ENCODE measurements at regions not wholly inside any gene's neighbourhood (a gene's known extent, or its start where the extent isn't known, plus 50 kb on each side); places are given as distances from the start of the nearest gene placed in this dataset.

GRCh38 chr20:22352019-22352418 lies 232.4 kb downstream of the FOXA2 start:
- Histone ChIP-seq H3K4me2 (replicated peaks; ENCODE audit: extremely low read depth, low read length, poor library complexity, severe bottlenecking) (no peak overlapping the region), H4K20me1 (ENCODE audit: insufficient read depth, low read length) (no peaks in the 10 kb centered on the region), H3K27ac (ENCODE audit: low read depth in 1 of 2, low read length in 2 of 2) (no peak overlapping the region), H2AFZ (ENCODE audit: insufficient read depth, low read depth, low read length, poor library complexity, severe bottlenecking) (no peak overlapping the region), H3K4me3 (replicated peaks in 1 of 3; ENCODE audit: low read depth in 2 of 3, low read length in 3 of 3) (no peak overlapping the region), H3K36me3 (replicated peaks in 1 of 2; ENCODE audit: control insufficient read depth in 1 of 2, insufficient read depth in 2 of 2, low read length in 2 of 2) (no peaks in the 10 kb centered on the region), H3K27me3 (ENCODE audit: control insufficient read depth in 2 of 2, insufficient read depth in 2 of 2, low read length in 2 of 2) (no peaks in the 10 kb centered on the region), H3K9me3 (replicated peaks in 1 of 2; ENCODE audit: control insufficient read depth in 1 of 2, insufficient read depth in 1 of 2, low read length in 2 of 2) (no peaks in the 10 kb centered on the region), H3K9ac (ENCODE audit: insufficient read depth, low read length, poor library complexity, severe bottlenecking) (no peak overlapping the region), H3K4me1 (ENCODE audit: control insufficient read depth in 1 of 2, insufficient read depth in 2 of 2, low read length in 2 of 2) (peaks cover 3% of the 10 kb centered on the region in 2 donors), H3K79me2 (ENCODE audit: insufficient read depth, low read length) (no peaks in the 10 kb centered on the region)
- TF ChIP-seq CTCF (IDR thresholded peaks at IDR 0.05), result no peak
- H3K9me3 Mint-ChIP-seq, result peaks cover 0 to 5% (median 2%) of the 10 kb centered on the region in 7 donors
- DNase-seq, result no peak
- H3K4me1 Mint-ChIP-seq, result peaks cover 1% of the 10 kb centered on the region
- no CpG with 5 or more reads among the region's 3 CpGs for WGBS (ENCODE audit: insufficient coverage)
- H3K36me3 Mint-ChIP-seq, result no peaks in the 10 kb centered on the region
- intact Hi-C loops (cut with micrococcal nuclease), result no loop called here
- peaks cover 0 to 3% (median 0%) of the 10 kb centered on the region in 3 donors for H3K27me3 Mint-ChIP-seq (ENCODE audit: low read depth in 3 of 3)
- no peak overlapping the region for H3K4me3 Mint-ChIP-seq
- no peak overlapping the region for H3K27ac Mint-ChIP-seq

DNA sequence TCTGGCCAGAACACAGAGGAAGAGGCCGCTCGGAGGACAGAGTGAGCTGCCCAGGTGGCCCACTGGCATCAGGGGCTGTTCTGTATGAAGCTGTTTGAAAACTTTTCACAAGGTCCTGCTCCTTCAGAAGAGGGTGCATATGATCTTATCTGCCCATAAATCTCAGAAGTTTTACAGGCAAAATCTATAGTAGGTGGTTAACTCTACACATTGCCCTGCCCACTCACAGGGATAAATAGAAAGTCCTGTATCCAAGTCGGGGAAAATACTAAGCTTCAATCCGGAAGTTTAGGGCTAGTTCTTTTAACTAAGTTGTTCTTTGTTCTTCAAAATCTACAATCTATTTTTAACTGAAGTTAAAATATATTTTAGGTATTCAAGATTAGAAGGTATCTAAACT lies 233.7 kb downstream of the FOXA2 start:
- Histone ChIP-seq H3K9me3 (replicated peaks in 1 of 2; ENCODE audit: control insufficient read depth in 1 of 2, insufficient read depth in 1 of 2, low read length in 2 of 2) (no peaks in the 10 kb centered on the region), H3K36me3 (replicated peaks in 1 of 2; ENCODE audit: control insufficient read depth in 1 of 2, insufficient read depth in 2 of 2, low read length in 2 of 2) (no peaks in the 10 kb centered on the region), H3K27ac (ENCODE audit: low read depth in 1 of 2, low read length in 2 of 2) (no peak overlapping the region), H3K27me3 (ENCODE audit: control insufficient read depth in 2 of 2, insufficient read depth in 2 of 2, low read length in 2 of 2) (no peaks in the 10 kb centered on the region), H4K20me1 (ENCODE audit: insufficient read depth, low read length) (no peaks in the 10 kb centered on the region), H3K4me1 (ENCODE audit: control insufficient read depth in 1 of 2, insufficient read depth in 2 of 2, low read length in 2 of 2) (peaks cover 8 to 10% of the 10 kb centered on the region in 2 donors), H3K4me3 (replicated peaks in 1 of 3; ENCODE audit: low read depth in 2 of 3, low read length in 3 of 3) (no peak overlapping the region), H3K4me2 (replicated peaks; ENCODE audit: extremely low read depth, low read length, poor library complexity, severe bottlenecking) (no peak overlapping the region), H2AFZ (ENCODE audit: insufficient read depth, low read depth, low read length, poor library complexity, severe bottlenecking) (no peak overlapping the region), H3K9ac (ENCODE audit: insufficient read depth, low read length, poor library complexity, severe bottlenecking) (no peak overlapping the region), H3K79me2 (ENCODE audit: insufficient read depth, low read length) (no peaks in the 10 kb centered on the region)
- TF ChIP-seq CTCF (IDR thresholded peaks at IDR 0.05), result no peak
- no peak overlapping the region for H3K27ac Mint-ChIP-seq
- intact Hi-C loops (cut with micrococcal nuclease), result no loop called here
- no CpG with 5 or more reads among the region's 4 CpGs for WGBS (ENCODE audit: insufficient coverage)
- no peaks in the 10 kb centered on the region for H3K36me3 Mint-ChIP-seq
- H3K4me3 Mint-ChIP-seq, result no peak overlapping the region
- peaks cover 0 to 5% (median 2%) of the 10 kb centered on the region in 7 donors for H3K9me3 Mint-ChIP-seq
- no peak for DNase-seq
- peaks cover 0 to 3% (median 0%) of the 10 kb centered on the region in 3 donors for H3K27me3 Mint-ChIP-seq (ENCODE audit: low read depth in 3 of 3)
- peaks cover 10% of the 10 kb centered on the region for H3K4me1 Mint-ChIP-seq

Data from CD14-positive monocyte (primary cell).